NCI-H82 treated with DMSO at 0.1 percent for 48 hours (cell line): ENCODE measurements at regions not wholly inside any gene's neighbourhood (a gene's known extent, or its start where the extent isn't known, plus 50 kb on each side); places are given as distances from the start of the nearest gene placed in this dataset.
A peak's percentile ranks its signal among the peaks of the same experiment; 100 is the strongest.

Source experiments
- DNase-seq: peaks from one replicate; lab custom pipeline; 2025; ENCODE audit not compliant: unreplicated experiment; lab: John Stamatoyannopoulos, UW

DNA sequence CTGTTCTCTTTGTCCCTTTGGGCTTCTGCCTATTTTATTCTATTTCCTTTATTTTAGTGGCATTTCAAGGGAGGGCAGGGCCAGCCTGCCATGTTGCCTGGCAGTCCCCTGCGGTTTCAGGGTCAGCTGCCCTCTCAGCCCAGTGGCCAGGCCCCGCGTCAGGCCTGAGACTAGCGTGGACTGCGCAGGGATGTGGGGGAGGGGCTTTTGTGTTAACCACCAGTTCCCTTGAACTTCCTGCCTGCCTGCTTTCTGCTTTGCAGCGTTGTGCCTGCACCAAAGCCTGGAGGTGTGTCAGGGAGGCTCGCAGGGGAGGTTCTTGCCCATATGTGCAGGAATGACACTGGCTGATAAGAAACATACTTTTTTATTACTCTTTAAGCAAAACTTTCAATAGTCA, 157.6 kb downstream of the SLC35B3 start:
- no peak for DNase-seq

GRCh38 chr6:8276148-8276547, 159.2 kb downstream of the SLC35B3 start:
- no peak for DNase-seq

- DNase-seq = no peak
Measured at GRCh38 chr6:8275667-8276066, 159.7 kb downstream of the SLC35B3 start.

DNA sequence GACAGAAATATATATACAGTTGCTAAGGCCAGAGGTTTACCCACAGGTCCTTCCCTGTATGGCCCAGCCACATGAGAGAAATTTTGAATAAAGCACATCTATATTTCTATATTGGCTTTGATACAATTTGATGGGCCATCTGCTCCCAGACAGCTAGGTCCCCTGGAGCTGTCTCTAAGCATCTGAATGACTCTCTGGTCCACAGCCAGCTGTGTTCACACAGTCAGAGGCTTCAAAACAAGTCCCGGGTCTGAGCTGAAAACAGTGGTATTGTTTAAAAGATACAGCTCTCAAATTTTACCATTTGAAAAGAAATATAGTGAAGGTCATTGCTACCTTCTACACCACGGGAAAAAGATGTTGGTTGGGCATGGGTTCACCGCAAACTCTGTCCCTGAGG, 161.1 kb downstream of the SLC35B3 start:
- no peak for DNase-seq

DNA sequence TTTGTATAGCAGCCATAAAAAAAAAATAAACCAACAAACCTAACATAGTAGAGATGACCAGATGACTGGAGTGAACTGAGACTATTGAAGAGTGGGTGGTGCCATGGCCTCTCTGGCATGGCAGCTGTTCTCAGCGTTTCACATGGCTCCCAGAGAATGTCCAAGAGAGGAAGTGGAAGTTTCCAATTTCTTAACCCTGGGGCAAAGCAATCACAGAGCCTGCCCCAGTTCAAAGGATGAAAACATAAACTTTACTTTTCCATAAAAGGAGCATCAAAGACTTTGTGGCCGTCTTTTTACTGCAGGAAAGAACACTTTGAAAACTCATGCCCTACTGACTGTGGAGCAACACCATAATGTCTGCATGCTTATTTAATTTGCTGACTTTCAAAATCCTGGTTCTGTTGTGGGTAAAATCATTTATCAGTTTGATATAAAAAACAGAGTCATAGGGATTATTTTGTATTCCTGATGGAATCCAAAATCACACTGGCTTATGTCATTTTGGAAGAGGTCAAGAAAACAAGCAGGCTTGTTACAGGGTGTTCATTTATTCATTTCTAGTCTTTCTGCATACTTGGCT, 165.4 kb downstream of the SLC35B3 start:
- DNase-seq = no peak

DNA sequence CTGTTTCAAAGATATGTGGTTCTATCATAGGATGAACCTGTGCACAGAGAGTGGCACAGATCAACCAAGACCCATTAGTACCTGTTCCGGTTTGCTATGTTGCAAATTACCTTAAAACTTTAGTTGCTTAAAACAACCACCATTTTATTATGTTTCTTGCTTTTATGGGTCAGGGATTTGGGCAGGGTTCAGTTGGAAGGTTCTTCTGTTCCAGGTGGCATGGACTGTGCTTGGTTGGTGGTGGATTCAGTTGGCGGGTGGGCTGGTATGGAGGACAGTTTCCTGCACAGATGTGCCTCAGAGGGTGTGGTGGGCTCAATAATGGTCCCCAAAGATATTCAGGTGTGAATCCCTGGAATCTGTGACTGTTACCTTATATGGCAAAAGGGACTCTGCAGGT, 166.3 kb downstream of the SLC35B3 start:
- no peak for DNase-seq

DNA sequence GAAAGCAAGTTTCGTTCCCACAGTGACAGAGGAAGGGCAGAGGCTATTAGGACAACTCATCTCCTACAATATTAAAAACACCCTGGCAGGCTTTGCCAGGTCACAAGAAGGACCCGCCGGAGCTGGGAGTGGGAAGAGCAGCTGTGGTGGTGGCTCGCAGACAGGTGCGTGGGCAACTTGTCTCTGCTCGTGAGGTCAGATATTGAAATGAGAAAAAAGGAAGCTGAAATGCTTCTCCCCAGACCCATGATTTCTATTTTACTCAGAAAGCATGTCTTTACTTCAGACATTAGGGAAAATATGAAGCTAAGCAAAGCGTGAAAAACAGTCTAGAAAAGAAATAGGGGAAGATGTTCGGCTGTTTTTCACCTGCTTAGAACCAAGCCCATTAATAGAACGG, 166.3 kb upstream of the EEF1E1 start:
- no peak for DNase-seq

- DNase-seq = no peak
Measured at GRCh38 chr6:8268156-8268555, 165.8 kb upstream of the EEF1E1 start.

DNA sequence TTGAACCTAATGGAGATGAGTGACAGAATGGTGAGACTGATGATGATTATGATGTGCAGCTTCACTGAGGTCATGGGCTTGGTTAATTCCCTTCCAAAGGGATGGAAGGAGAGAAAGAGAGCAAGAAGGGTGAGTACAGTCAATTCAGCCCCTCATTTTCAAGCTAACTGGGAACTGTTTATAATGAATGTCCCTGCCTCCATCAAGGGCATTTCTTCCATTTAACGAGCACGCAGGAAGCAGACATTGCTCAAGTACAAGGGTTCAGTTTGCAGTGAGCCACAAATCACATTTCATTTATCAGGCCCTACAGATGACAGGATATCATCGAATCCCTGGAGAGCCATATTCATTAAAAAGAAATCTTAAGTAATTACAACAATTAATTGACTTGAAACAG, 158.3 kb upstream of the EEF1E1 start:
- DNase-seq = no peak

GRCh38 chr6:8246403-8246802, 144.1 kb upstream of the EEF1E1 start:
- no peak for DNase-seq

GRCh38 chr6:8245726-8246125, 143.4 kb upstream of the EEF1E1 start:
- no peak for DNase-seq

GRCh38 chr6:8243475-8243874, 141.1 kb upstream of the EEF1E1 start:
- no peak for DNase-seq

DNA sequence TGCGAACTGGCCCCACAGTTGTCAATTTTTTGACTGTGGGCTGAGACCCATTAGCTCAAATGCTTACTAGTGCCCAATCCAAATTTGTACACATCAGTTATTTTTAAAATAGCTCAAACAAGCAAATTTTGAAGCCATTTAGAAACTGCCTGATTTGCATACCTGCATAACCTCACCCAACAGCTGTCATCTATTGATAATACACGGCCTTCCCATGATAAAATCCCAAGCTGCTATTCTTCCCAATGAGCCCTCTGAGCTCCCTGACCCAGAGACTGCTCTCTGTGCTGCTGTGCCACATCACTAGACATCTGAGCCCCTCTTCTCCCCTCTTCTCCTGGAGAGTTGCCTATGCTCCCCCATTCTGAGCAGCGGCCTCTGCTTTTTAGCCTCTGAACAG, 140.5 kb upstream of the EEF1E1 start:
- no peak for DNase-seq

DNA sequence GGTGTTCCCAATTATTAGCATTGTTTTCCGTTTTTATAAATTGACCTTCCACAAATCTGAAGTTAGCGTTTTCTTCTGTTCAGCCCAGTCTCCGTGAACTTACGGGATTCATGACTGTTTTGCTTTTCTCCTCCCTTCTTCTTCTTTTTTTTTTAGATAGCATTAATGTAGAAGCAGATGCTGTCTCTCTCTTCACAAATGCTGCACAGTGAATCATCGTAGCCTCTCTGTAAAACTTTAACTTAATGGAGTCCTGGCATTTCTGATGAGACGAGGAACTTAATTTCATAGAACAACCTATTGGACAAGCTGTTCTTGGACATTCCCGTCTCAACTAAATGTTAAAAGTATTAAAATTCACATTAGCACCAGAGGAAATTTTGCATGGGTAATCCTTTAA, 138.0 kb upstream of the EEF1E1 start:
- peak; percentile 63 for DNase-seq

- no peak for DNase-seq
Measured at GRCh38 chr6:8238773-8239683, 136.7 kb upstream of the EEF1E1 start.

DNA sequence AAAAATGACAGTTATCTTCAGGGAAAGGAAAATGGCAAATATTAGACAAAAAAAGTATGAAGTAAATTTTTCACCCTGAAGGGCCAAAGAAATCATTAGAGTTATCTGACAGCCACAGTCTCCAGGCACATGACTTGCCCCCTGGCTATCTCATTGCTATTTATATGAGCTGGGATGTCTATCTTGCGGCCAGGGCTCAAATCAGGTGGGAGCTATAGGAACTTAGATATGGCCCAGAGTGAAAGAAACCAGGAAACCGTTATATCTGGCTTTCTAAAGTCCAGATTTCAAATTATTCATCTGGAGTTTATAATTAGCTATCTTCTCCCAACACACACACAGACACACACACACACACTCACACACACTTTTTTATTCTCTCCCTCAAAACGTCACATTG, 135.3 kb upstream of the EEF1E1 start:
- no peak for DNase-seq

- no peak for DNase-seq
Measured at GRCh38 chr6:8236956-8237355, 134.6 kb upstream of the EEF1E1 start.

- DNase-seq = no peak
Measured at GRCh38 chr6:8234321-8234720, 132.0 kb upstream of the EEF1E1 start.

DNA sequence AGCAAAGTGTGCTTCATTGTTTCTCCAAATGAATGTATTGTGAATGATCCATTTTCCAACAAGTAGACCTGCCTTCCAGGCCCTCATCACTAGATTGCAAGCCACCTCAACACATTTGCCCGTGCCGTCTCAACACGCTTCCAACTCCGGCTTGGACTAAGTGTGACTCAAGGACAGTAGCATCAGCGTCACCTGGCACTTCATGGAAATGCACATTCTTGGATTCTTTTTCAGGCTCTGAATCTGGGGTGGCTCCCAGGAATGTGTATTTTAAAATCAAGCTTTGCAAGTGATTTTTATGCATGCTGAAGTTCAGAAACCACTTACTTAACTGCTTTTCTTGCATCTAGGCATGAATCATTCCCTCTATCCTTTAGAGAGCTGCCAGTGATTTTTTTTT, 129.6 kb upstream of the EEF1E1 start:
- DNase-seq = no peak

DNA sequence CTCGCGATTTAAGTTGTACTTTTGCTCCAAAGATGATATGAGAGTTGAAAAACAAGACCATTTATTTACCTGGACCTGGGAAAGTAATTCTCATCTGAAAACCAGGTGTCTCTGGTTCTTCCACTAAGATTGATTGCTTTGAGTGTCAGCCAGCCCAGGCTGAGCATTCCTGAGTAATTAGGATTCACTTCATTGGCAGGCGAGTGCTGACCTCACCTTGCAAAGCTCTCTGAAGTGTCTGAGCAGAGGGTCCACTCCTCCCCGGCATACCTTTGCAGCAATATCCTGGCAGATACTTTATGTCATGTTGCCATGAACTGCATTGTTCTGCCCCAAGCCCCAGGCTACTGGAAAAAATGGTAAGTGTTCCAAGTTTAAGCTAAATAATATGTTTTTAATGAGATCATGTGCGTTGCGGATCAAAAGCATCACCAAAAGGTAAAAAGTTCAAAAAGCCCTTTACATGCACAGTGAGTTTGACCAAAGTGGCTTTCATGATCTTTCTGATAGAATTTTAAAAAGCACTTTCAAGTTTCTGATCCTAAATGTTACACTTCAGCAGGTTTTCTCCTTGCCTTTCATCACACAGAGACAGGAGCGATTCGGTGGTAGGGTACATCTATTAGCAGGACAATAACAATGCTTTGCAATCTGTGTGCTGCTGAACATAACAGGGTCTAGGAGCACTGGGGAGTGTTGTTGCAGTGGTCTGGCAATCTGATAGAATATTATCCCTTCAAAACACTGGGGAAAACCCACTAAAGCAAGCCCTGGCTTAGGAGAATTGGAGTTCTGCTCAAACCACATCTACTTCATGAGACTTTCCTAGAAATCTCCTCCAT, 127.8 kb upstream of the EEF1E1 start:
- DNase-seq = no peak

DNA sequence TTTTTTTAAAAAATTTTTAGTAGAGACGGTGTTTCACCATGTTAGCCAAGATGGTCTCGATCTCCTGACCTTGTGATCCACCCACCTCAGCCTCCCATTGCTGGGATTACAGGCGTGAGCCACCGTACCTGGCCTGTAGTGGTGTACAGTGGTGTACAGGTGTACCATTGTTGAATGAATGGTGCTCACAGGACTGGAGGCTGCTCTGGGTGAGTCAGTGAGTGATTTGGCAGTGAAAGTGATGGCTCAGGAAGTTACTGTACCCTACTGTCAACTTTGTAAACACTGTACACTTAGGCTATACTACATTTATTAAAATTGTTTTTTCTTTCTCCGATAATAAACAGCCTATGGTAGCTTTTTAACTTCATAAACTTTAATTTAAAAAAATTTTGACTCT, 122.8 kb upstream of the EEF1E1 start:
- no peak for DNase-seq

DNA sequence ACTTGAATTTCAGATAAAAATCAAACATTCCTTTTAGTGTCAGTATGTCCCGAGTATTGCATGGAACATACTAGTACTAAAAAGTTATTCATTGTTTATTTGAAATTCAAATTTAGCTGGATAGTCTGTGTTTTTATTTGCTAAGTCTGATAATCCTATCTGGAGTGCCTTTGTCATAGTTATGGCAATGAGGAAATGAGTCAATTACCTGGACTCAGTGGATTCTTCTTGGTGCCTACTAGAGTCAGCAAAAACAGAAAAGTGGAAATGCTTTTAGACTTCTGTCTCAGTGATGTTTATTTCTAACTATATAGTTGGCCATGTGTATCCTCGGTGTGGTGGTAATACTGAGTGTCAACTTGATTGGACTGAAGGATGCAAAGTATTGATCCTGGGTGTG, 121.3 kb upstream of the EEF1E1 start:
- DNase-seq = no peak
